T-helper 2 cell treated with Interferon-gamma antibody and Interleukin-4, amounts not matched to agents 5 μg/mL and 100 μg/mL, for 36 hours (primary cell): ENCODE measurements at regions not wholly inside any gene's neighbourhood (a gene's known extent, or its start where the extent isn't known, plus 50 kb on each side); places are given as distances from the start of the nearest gene placed in this dataset.

Source experiments
- DNase-seq: peaks from one replicate; pipeline ENCODE4 v3.0.0; 2021; ENCODE audit warnings: low spot score
- H3K27ac Mint-ChIP-seq: one replicate; pipeline ENCODE4 v1.8.0; 2021; ENCODE audit warnings: mild to moderate bottlenecking, mixed read lengths
- H3K27me3 Mint-ChIP-seq: one replicate; pipeline ENCODE4 v1.8.0; 2021; ENCODE audit warnings: low read depth, mixed read lengths
- H3K36me3 Mint-ChIP-seq: one replicate; pipeline ENCODE4 v1.8.0; 2021; ENCODE audit warnings: low read depth, mixed read lengths
- H3K4me1 Mint-ChIP-seq: one replicate; pipeline ENCODE4 v1.8.0; 2021; ENCODE audit warnings: low read depth, mixed read lengths
- H3K4me3 Mint-ChIP-seq: one replicate; pipeline ENCODE4 v1.8.0; 2022; ENCODE audit warnings: mild to moderate bottlenecking, moderate library complexity, mixed read lengths
- H3K9me3 Mint-ChIP-seq: one replicate; pipeline ENCODE4 v1.8.0; 2021; ENCODE audit warnings: mixed read lengths

DNA sequence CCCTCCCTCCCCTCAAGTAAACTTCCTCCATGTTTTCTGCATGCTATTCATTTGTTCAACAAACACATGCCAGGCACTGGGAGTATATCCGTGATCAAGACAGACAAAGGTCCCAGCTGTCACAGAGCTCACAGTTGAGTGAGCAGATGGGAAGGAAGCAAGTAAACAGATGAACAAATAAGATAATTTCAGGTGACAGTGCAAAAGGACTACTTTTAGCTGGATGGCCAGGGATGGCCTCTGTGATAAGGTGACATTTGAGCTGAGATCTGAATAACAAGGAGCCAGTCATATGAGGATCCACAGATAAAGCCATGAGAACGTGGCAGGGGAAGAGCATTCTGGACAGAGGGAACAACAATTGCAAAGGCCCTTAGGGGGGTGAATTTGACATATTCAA is 121.7 kb upstream of the RAD23B start:
- no peak overlapping the region for H3K4me3 Mint-ChIP-seq
- H3K4me1 Mint-ChIP-seq, result no peaks in the 10 kb centered on the region
- peaks cover 6% of the 10 kb centered on the region for H3K27me3 Mint-ChIP-seq
- H3K9me3 Mint-ChIP-seq, result no peaks in the 10 kb centered on the region
- no peak for DNase-seq
- H3K36me3 Mint-ChIP-seq, result no peaks in the 10 kb centered on the region
- no peak overlapping the region for H3K27ac Mint-ChIP-seq

DNA sequence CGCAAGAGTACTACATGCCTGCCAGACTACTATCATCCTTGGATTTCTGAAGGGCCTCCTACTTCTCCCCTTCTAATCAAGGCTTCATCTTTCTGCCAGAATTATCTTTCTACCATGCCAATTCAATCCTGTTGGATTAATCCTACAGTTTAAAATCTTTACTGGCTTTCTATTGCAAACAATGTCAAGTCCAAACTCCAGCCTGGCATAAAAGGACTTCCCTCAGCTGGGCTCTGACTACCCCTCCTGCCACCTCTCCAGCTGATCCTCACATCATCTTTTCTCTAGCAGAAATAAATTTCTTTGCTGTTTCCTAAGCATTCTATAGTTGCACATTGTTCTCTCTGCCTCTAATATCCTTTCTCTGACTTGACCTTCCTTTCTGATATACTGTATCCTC is 119.7 kb upstream of the RAD23B start:
- Mint-ChIP-seq H3K9me3 (no peaks in the 10 kb centered on the region), H3K27me3 (peaks cover 6% of the 10 kb centered on the region), H3K4me1 (no peaks in the 10 kb centered on the region), H3K36me3 (no peaks in the 10 kb centered on the region), H3K4me3 (no peak overlapping the region), H3K27ac (no peak overlapping the region)
- no peak for DNase-seq

DNA sequence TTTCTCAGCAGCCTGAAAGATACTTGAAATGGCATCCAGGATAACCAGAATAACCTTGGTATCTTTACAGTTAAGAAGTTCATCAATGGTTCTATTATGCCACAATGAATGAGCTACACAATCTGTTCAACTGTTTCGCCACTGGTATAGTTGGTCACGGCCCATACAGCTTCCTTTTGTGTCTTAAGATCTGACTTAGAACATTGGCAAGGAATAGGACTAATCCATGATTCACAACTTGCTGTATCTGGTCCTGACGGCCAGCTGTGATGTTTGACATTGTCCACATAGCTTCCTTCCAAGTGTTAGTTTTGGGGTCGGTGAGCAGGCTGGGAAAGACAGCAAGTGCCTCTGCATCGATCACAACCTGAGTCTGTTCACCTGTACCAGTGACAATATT is 113.3 kb upstream of the RAD23B start:
- no peaks in the 10 kb centered on the region for H3K36me3 Mint-ChIP-seq
- no peak overlapping the region for H3K27ac Mint-ChIP-seq
- H3K4me3 Mint-ChIP-seq, result no peak overlapping the region
- H3K27me3 Mint-ChIP-seq, result peaks cover 6% of the 10 kb centered on the region
- DNase-seq, result no peak
- peaks cover 17% of the 10 kb centered on the region for H3K4me1 Mint-ChIP-seq
- no peaks in the 10 kb centered on the region for H3K9me3 Mint-ChIP-seq

DNA sequence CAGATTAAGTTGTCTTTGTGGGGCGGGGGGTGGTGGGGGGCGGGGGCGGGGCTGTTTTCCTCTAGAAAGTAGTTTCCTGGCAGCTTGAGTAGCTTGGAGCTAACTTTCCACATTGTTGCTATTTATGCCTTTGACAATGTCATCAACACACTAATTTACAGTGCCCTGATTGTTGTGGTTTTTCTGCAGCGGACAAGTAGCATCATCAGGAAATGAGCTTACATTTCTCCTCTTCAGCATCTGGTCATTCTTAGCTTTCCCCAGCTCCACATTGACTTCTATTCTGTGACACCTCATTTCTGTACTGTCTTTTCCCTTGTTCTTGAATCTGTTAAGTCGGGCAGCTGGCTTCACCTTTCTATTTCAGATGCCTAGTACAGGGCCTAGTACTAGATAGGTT is 112.3 kb upstream of the RAD23B start:
- no peak overlapping the region for H3K4me3 Mint-ChIP-seq
- no peak for DNase-seq
- H3K27ac Mint-ChIP-seq, result no peak overlapping the region
- H3K4me1 Mint-ChIP-seq, result peaks cover 17% of the 10 kb centered on the region
- peaks cover 3% of the 10 kb centered on the region for H3K27me3 Mint-ChIP-seq
- H3K36me3 Mint-ChIP-seq, result no peaks in the 10 kb centered on the region
- H3K9me3 Mint-ChIP-seq, result no peaks in the 10 kb centered on the region

DNA sequence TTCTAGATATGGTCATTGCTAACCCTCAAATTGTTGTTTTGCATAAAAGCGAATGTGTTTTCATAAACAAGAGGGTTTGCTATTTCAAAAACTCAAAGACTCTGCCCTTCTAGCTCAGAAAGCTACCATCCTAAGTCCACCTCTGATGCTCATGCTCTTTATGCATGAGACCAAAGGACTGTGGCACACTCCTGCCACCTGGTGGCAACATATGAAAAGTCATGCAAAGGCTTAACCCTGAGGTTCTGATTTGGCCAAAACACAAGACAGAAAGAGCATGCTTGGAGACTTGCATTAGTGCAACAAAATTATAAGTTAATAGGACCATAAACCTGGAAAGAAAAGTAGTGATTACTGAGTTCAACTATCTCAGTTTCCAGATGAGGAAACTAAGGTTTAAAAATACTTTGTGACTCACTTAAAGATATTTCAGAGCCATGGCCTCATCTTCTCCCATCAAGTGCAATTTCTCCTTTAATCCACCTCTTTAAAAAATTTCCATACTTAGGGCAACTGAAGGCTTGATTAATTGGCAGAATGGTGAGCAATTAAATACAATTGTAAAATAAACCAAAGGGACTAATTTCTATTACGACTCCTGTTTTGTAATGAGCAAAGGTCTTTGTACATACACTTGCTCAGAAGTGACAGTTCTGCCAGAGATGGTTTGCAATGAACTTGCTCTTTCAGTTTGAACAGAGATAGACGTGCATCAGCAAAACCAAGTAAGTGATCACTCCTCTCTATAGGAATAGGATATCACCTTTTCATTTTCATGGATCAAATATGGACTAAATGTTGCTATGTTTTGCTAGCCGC is 110.7 kb upstream of the RAD23B start:
- peak overlapping the region; percentile 10 for H3K4me3 Mint-ChIP-seq
- H3K4me1 Mint-ChIP-seq, result peaks cover 17% of the 10 kb centered on the region
- no peaks in the 10 kb centered on the region for H3K36me3 Mint-ChIP-seq
- DNase-seq, result peak; percentile 45
- H3K27ac Mint-ChIP-seq, result peak overlapping the region; percentile 50
- H3K9me3 Mint-ChIP-seq, result no peaks in the 10 kb centered on the region
- no peaks in the 10 kb centered on the region for H3K27me3 Mint-ChIP-seq

DNA sequence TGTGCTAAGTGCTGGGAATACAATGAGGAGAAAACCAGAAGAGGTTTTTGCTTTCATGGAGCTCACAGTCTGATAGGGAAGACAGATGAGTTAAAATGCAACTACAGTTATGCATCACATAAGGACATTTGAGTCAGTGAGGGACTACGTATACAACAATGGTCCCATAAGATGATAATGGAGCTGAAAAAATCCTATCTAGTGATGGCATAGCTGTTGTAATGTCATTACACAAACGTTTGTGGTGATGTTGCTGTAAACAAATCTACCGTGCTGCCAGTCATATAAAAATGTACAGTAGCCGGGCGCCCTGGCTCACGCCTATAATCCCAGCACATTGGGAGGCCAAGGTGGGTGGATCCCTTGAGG is 110.1 kb upstream of the RAD23B start:
- Mint-ChIP-seq H3K4me1 (peaks cover 17% of the 10 kb centered on the region), H3K27ac (peak overlapping the region; percentile 50), H3K9me3 (no peaks in the 10 kb centered on the region), H3K27me3 (no peaks in the 10 kb centered on the region), H3K36me3 (no peaks in the 10 kb centered on the region), H3K4me3 (peak overlapping the region; percentile 10)
- DNase-seq, result peak; percentile 14

DNA sequence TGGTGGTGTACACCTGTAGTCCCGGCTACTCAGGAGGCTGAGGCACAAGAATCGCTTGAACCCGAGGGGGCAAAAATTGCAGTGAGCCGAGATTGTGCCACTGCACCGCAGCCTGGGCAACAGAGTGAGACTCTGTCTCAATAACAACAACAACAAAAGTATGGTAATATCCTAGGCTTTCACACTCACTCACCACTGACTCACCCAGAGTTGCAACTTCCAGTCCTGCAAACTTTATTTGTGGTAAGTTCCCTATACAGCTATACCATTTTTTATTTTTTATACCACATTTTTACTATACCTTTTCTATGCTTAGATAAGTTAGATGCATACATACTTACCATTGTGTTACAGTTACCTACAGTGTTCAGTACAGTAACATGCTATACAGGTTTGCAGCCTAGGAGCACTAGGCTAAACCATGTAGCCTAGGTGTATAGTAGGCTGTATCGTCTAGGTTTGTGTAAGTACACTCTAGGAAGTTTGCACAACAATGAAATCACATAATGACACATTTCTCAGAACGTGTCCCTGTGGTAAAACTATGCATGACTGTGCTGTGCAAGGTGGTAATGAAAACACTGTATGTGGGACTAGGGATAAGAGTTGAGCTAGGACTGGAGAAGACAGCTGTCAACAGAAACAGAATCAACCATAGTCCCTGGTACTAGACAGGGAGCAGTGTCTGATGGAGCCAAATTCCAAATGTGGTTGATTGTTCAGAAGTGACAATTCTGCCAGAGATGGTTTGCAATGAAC is 109.5 kb upstream of the RAD23B start:
- DNase-seq, result peak; percentile 21
- no peaks in the 10 kb centered on the region for H3K9me3 Mint-ChIP-seq
- no peak overlapping the region for H3K4me3 Mint-ChIP-seq
- H3K4me1 Mint-ChIP-seq, result peaks cover 17% of the 10 kb centered on the region
- no peak overlapping the region for H3K27ac Mint-ChIP-seq
- H3K36me3 Mint-ChIP-seq, result no peaks in the 10 kb centered on the region
- peaks cover 3% of the 10 kb centered on the region for H3K27me3 Mint-ChIP-seq

DNA sequence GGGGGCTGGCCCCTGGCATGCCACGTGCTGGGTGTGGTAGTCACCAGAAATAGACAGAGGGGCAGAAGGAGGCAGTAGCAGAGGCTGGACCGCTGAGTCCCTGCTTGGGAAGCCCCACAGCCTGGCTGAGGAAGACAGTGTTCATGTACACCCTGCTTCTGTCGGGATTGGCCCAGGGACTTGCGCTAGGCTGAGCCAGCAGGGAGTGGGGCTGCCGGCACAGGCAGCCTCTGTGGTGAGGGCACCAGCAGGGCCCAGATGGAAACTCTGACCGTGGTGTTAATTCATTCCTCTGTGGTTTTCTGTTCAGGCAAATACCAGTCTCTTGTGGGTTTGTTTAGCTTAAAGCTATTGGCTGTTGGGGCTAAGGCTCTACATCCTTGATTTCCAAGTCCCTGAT is 108.6 kb upstream of the RAD23B start:
- H3K9me3 Mint-ChIP-seq, result no peaks in the 10 kb centered on the region
- H3K36me3 Mint-ChIP-seq, result no peaks in the 10 kb centered on the region
- DNase-seq, result peak; percentile 17
- H3K4me3 Mint-ChIP-seq, result no peak overlapping the region
- no peak overlapping the region for H3K27ac Mint-ChIP-seq
- H3K4me1 Mint-ChIP-seq, result peaks cover 17% of the 10 kb centered on the region
- H3K27me3 Mint-ChIP-seq, result peaks cover 10% of the 10 kb centered on the region

DNA sequence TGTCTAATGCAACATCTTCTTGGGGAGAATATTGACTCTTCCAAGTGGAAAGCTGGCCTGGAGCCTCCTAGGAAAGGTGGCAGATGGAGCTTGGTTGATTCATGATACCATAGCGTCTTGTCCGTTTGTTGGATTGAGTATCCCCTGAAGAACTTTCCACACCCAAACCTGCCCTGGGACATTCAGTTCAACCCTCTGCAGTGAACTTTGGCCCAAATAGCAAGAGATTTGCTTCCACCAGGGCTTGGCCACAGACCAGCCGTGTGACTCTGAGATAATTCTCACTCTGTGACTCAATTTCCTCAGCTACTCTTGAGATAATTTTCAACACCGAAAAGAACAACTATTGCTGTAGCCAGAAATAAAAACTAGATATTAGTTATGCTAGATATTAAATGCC is 108.0 kb upstream of the RAD23B start:
- Mint-ChIP-seq H3K36me3 (no peaks in the 10 kb centered on the region), H3K27me3 (peaks cover 13% of the 10 kb centered on the region), H3K9me3 (no peaks in the 10 kb centered on the region), H3K4me1 (peaks cover 17% of the 10 kb centered on the region), H3K27ac (no peak overlapping the region), H3K4me3 (no peak overlapping the region)
- DNase-seq, result no peak

DNA sequence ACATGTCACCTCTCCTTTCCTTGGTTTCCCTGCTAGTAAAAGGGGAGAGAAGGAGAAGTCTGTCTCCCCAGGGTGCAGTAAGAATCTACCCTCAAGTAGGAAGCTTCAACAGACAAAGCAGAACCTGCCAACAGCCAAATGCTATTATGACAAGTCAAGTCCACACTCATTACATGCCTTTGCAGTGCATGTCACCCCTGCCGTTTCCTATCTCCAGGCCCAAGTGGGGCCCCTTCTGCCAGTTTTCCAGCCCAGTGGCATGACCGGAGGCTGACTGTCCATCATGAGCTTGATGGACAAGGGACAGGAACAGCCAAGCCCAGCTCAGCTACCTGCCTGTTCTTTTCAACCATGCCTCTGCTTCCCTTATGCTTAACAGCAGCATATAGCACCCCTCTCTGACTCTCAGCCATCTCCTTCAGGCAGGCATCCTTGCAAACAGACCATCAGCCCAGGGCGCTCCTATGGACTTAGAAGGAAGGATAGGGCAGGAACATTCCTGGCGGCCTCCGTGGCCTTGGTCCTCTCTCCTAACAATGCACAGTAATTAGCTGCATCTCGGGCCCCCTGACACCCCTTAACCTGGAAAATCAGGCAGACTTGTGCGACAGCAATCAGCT is 107.2 kb upstream of the RAD23B start:
- peaks cover 17% of the 10 kb centered on the region for H3K4me1 Mint-ChIP-seq
- no peak overlapping the region for H3K4me3 Mint-ChIP-seq
- no peaks in the 10 kb centered on the region for H3K36me3 Mint-ChIP-seq
- no peaks in the 10 kb centered on the region for H3K9me3 Mint-ChIP-seq
- DNase-seq, result no peak
- H3K27me3 Mint-ChIP-seq, result peaks cover 13% of the 10 kb centered on the region
- no peak overlapping the region for H3K27ac Mint-ChIP-seq

DNA sequence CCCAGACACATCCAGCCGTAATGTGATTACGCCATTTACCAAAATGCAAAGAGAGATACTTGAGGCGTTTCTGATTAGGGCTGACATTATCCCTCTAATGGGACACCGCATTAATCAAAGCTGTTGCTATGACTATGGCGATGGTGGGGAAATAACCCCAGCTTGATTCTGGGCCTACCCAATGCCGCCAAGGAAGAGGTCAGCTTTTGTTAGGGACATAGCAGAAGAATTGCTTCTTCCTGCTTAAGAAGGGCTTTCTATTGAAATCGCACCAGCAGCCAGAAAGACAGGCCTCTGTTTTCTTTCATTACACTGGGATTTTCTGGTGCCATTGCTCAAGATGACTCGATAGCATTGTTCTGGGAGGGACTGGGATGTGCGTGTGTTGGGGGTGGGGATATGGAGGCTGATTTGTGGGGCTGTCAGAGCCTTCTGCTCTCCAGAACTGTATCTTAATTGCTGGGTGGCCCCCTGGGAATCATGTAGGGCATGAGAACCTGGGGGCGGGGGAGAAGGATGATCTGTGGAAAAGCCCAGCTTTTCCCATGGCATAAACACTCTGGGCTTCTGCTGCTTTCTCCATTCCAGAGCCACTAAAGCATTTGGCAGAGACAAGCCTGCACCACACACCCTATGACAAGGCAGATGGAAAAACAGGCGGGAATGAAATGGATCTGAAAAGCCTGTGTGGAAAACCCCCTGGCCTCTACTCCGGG is 106.5 kb upstream of the RAD23B start:
- no peak overlapping the region for H3K27ac Mint-ChIP-seq
- H3K9me3 Mint-ChIP-seq, result no peaks in the 10 kb centered on the region
- H3K4me1 Mint-ChIP-seq, result peaks cover 17% of the 10 kb centered on the region
- H3K4me3 Mint-ChIP-seq, result no peak overlapping the region
- H3K36me3 Mint-ChIP-seq, result no peaks in the 10 kb centered on the region
- H3K27me3 Mint-ChIP-seq, result peaks cover 16% of the 10 kb centered on the region
- DNase-seq, result no peak

DNA sequence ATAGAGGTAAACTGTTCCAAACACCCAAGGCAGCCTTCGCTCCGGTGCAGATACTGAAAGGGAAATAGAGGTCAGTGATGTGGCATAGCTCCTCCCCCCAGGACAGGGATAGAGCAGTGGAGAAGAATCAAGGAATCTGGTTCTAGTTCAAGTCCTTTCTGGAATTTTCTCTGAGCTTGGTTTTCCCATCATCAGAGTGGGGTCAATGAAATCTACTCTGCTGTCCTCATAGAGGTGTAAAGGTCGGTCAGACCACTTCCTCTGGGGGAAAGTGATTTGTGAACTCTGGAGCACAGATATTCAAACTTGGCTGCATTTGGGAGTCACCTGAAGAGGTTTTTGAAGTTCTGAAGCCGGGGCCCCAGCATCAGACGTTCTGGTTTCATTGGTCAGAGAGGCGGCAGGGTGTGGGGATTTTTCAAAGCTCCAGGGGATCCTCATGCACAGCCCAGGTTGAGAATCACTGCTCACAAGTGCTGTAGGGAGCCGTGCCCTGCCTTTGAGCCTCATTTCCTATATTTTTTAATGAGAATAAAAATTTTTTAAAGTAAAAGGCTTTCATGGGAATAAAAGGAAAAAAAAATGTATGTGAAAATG is 105.7 kb upstream of the RAD23B start:
- no peak overlapping the region for H3K27ac Mint-ChIP-seq
- no peak overlapping the region for H3K4me3 Mint-ChIP-seq
- no peaks in the 10 kb centered on the region for H3K36me3 Mint-ChIP-seq
- H3K4me1 Mint-ChIP-seq, result peaks cover 14% of the 10 kb centered on the region
- peaks cover 17% of the 10 kb centered on the region for H3K27me3 Mint-ChIP-seq
- no peaks in the 10 kb centered on the region for H3K9me3 Mint-ChIP-seq
- DNase-seq, result no peak

DNA sequence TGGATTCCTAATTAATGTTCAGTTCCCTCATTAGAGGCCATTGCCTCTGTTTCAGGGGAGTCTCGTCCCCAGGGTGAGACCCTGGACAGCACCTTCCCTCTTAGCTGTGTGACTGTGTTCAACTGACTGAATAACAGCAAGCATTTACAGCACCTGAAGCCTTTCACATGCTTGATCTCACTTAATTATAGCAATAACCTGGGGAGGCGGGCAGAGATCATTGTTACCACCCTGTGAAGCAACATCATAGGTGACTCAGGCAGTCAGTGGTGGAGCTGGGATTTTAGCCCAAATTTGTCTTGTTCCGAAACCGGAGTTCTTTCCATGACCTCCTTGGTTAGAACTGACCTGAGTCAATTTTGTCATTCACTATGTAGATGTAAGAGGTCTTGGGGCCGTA is 105.2 kb upstream of the RAD23B start:
- no peaks in the 10 kb centered on the region for H3K9me3 Mint-ChIP-seq
- peaks cover 19% of the 10 kb centered on the region for H3K27me3 Mint-ChIP-seq
- H3K27ac Mint-ChIP-seq, result no peak overlapping the region
- H3K4me1 Mint-ChIP-seq, result peaks cover 9% of the 10 kb centered on the region
- H3K4me3 Mint-ChIP-seq, result no peak overlapping the region
- H3K36me3 Mint-ChIP-seq, result no peaks in the 10 kb centered on the region
- DNase-seq, result no peak
